Activated T-cell treated with anti-CD3 and anti-CD28 coated beads, Interleukin-2, amount 50 U/mL, for 1 hour (primary cell): ENCODE measurements at regions not wholly inside any gene's neighbourhood (a gene's known extent, or its start where the extent isn't known, plus 50 kb on each side); places are given as distances from the start of the nearest gene placed in this dataset.
"Not testable (repeated sequence)": the region's sequence is repeated elsewhere in the genome, so short reads cannot be mapped to it uniquely, and the experiment has no call there.

ENCODE experiments used
- DNase-seq: peaks from one replicate; pipeline ENCODE4 v3.0.0-alpha.2; 2020

- DNase-seq: no peak
These were observed 381.9 kb downstream of the THBS2 start for GRCh38 chr6:168871642-168872315.

GRCh38 chr6:168870982-168871381 is 382.7 kb downstream of the THBS2 start:
- DNase-seq: no peak

- no peak for DNase-seq
These were observed 386.2 kb downstream of the THBS2 start for GRCh38 chr6:168867247-168868102.

DNA sequence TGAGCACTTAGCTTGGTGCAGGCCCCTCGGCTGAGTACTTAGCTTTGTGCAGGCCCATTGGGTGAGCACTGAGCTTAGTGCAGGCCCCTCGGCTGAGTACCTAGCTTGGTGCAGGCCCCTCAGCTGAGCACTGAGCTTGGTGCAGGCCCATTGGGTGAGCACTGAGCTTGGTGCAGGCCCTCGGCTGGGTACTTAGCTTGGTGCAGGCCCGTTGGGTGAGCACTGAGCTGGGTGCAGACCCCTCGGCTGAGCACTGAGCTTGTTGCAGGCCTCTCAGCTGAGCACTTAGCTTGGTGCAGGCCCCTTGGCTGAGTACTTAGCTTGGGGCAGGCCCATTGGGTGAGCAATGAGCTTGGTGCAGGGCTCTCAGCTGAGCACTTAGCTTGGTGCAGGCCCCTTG is 387.1 kb downstream of the THBS2 start:
- no peak for DNase-seq

GRCh38 chr6:168865522-168865921 is 388.1 kb downstream of the THBS2 start:
- no peak for DNase-seq

DNA sequence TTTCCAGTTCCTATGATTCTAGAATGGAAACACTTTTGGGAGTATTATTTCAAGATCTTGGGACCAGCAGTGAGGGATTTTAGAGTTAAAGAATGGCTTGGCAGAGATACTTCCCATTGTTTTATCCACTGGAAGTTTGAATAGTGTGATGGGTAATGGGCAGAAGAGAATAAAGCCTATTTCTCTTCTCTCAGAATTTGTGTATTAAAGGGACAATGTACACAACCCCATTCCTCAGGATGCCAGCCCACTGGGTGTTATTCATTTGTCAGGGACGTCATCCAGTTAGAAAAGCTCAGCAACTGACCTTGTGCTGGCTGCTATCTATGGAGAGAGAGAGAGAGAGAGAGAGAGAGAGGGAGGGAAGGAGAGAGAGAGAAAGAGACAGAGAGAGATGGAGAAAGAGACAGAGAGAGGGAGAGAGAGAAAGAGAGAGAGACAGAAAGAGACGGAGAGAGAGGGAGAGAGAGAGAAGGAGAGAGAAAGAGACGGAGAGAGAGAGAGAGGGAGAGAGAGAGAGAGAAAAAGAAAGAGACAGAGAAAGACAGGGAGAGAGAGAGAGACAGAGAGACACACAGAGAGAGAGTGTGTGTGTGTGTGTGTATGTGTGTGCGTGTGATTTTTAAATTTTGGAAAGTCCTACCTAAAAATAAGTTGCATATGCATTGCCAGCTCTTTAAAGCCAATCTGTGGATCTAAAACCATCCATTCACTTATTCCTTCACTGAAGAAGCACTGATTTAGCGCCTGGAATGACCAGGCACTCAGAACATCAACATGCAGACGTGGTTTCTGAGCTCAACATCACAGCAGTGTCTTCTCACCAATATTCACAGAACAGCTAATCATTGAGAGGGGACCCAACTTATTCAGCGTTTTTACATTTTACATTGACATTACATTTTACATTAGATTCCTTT is 388.8 kb downstream of the THBS2 start:
- DNase-seq: no peak

GRCh38 chr6:168863467-168863866 is 390.2 kb downstream of the THBS2 start:
- DNase-seq: no peak

DNA sequence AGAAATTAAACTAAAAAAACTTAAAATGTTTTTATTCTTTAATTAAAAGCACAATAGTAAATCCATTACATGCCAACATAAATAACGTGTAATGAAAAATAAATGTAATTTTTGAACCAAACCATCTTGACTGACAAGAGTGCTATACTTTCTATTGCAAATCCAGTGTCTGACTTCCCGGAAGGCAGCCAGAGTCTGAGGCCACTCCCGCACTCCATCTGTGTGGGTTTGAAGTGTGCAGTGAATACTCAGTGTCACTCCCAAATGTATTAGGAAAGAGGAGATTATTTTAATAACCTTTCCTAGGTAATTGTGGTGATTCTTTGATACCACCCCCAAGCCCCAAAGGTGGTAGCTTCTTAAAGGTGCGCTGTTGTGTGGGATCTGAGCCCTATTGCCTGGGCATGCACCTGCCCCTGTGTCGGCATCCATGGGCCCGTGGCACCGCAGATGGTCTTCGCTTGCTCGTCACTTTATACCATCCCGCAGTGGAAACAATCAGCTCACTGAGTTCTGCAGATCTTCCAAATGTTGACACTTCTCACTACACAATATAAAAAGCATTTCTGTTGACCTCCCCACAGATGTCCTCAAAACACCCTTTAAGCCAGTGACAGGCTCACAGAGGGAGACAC is 391.2 kb downstream of the THBS2 start:
- no peak for DNase-seq

DNA sequence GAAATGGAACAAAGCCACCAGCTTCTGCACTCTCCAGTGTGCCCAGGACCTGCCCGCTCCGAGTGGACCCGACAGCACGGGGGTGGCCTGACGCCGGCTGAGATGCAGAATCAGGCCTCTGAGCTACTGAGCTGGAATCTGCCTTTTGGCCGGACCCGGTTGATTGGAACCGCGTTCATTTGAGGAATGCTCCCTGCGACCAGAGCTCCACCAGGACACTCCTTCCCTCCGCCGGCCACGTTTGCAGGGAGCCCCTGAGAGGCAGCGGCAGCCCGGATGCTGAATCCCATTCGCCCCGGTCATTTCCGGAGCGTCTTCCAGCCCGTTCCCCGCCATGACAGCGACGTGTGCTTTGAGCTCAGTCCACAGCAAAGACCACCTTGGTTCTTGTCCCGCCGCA is 392.7 kb downstream of the THBS2 start:
- no peak for DNase-seq

DNA sequence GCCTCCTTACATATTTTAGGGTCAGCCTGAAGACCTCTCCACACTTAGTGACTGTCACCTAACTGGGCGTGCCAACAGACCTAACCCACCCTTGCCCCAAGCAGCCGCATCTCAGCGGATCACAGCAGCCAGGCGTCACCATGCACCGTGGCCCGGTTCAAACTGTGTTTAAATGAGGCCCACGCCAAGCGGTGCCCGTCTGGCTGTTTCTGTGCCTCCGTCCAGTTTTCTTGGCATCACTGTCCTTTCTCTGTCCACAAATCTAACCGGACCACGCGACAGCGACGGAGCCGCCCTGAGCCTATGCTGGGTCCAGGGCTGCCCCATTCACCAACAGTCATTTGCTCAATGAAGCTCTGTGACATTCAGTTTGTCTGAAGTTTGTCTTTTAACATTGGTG is 393.3 kb downstream of the THBS2 start:
- DNase-seq: no peak

- DNase-seq: no peak
These were observed 394.7 kb downstream of the THBS2 start for GRCh38 chr6:168858926-168859325.

GRCh38 chr6:168856914-168857313 is 396.7 kb downstream of the THBS2 start:
- no peak for DNase-seq

DNA sequence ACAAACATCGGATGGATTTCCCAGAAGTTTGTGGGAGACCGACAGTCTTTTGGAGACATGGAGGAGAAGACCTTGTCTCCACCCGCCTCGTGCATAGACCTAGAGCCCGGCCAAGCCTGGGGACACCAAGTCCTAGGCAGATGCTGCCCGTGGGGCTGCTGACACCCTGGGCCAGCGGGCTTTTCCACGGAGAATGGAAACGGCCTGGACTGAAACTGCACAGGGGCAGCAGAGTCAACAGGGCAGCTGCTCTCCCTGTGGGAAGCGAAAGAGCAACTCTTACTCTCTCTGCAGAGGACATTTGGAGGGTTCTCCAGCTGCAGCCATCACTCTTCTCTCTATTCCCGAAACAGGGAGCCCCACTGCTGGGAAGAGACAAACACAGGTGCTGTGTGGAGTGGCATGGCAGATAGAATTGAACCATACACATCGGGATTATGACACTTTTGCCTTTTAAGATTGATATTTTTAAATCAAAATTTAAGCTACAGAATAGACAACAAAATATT is 401.2 kb downstream of the THBS2 start:
- no peak for DNase-seq

DNA sequence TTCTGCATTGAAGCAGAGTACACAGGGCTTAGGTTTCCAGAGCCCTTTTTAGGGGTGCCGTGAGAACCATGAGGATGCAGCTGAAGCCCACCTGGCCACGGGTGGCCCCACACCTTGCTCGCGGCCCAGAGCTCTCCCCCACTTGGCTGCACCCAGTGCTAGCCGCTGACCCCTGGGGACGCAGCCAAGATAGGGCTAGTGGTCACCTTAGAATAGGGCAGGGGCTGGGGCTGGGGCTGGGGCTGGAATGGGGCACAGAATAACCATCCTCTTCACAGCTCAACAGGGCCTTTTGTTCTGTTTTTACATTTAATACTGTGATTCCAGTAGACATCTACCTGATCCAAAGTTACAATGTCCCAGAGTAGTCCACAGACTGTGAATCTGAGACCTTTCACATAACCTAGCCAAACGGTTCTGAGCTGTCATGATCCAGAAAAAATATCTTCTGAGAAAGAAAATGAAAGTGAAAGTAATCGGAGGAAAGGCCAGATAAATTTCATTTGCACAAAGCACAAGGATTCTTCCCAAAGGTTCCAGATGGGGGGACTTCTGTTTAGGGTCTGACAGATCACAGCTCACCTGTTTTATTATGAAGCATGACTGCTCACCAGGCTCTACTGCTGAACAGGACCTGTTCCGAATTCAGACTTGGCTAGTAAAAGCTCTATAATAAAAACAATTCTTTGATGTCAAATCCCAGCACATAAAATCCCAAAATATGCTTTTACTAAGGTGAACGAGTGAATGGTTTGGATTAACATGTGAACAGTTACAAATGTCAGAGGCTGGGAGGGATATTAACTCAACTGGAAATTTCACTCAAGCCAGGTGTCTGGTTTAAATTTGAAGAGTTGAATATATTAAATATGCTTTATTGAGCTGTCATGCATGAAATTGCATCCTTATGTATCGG is 401.9 kb downstream of the THBS2 start:
- no peak for DNase-seq

DNA sequence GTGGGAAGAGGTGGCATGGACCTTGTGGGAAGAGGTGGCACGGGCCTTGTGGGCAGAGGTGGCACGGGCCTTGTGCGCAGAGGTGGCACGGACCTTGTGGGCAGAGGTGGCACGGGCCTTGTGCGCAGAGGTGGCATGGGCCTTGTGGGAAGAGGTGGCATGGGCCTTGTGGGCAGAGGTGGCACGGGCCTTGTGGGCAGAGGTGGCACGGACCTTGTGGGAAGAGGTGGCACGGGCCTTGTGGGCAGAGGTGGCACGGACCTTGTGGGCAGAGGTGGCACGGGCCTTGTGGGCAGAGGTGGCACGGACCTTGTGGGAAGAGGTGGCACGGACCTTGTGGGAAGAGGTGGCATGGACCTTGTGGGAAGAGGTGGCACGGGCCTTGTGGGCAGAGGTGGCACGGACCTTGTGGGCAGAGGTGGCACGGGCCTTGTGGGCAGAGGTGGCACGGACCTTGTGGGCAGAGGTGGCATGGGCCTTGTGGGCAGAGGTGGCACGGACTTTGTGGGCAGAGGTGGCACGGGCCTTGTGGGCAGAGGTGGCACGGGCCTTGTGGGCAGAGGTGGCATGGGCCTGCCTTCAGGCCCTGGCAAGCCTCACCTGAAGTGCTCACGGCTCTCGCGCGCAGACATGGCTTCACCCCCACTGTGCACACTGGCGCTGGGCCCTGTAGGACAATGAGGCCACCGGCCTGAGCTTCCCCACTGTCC is 403.5 kb downstream of the THBS2 start:
- DNase-seq: not testable (repeated sequence)

- DNase-seq: no peak
These were observed 404.2 kb downstream of the THBS2 start for GRCh38 chr6:168849459-168849858.

GRCh38 chr6:168848797-168849196 is 404.8 kb downstream of the THBS2 start:
- no peak for DNase-seq

- DNase-seq: no peak
These were observed 404.0 kb downstream of the SMOC2 start for GRCh38 chr6:168844821-168845609.

- not testable (repeated sequence) for DNase-seq
These were observed 401.7 kb downstream of the SMOC2 start for GRCh38 chr6:168842632-168843212.
